Brain pericyte (primary cell): ENCODE measurements at regions not wholly inside any gene's neighbourhood (a gene's known extent, or its start where the extent isn't known, plus 50 kb on each side); places are given as distances from the start of the nearest gene placed in this dataset.

Source experiments
- DNase-seq: peaks from one replicate; pipeline ENCODE4 v3.0.0-alpha.2; 2012; ENCODE audit warnings: low read depth, low spot score

DNA sequence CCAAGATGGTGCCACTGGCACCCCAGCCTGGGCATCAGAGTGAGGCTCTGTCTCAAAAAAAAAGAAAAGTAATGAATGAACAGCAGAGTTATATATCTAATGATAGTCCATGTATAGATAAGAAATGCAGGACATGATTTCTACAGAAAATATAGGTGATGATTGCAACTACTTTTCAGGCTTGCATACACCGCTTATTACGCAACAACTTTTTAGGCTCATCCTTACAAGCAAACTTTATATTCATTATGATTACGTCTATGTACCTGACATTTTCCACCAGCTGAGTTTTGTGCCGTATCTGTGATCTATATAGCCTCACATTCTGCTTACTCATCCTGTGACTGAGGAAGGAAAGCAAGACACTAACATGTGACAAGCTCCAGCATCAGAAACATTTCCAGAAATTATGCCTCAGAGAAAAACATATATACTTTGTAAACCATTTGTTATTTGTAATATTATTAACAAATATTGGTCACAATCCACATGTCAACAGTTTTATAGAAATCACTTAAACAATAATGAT, 906.3 kb downstream of the ZPLD1 start:
- DNase-seq = no peak

DNA sequence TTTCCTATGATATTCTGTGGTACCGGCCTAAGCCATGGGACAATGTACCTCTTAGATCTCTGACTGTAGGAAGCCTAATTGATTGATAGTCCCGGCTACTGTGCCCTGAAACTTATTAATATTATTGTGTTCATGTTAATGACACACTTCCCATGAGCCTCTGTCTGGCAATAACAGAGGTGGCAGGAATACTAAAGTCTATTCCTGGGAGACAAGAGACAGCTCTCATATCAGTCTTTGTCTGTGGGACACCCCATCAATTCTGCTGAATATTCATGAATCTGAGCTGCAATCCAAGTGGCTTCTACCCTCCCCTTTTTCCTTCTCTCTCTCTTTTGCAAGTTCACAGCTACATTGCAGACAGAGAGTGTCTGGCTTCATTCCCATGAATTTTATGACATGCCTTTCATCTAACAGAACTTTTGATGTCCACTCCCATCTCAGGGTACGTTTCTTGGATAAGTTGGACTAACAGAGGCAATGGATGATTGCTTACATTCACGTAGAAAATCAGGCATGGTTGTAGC, 907.5 kb downstream of the ZPLD1 start:
- DNase-seq = no peak

DNA sequence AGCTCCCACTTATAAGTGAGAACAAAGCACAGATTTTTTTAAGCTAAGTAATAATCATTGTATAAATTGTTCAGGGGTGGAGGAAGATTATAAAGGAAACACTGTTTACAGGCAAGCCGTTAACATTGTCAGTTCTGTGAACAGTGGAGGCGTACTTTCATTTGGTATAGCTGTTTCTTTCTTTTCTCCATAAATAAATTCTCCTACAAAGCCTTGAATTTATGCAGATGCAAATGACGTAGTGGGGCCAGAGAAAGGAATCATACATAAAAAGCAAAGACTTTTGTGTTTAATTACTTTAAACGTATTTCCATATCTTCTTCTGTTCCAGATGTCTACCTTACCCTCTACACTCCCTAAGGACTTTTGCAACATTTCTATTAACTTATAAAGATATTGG, 914.9 kb downstream of the ZPLD1 start:
- DNase-seq = no peak

DNA sequence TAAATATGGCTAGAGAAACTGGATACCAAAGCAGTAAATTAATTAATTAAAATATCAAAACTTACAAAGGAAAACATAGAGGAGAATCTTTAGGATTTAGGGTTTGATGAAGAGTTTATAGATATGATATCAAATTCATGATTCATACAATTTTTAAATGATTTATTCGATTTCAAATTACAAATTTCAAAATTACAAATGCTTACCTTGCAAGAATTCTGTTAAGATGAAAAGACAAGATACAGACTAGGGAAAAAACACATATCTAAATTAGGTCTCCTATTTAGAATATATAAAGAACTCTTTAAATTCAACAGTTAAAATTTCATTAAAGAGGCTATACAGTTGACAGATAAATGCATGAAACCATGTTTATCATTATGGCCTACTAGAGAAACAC, 930.7 kb downstream of the ZPLD1 start:
- DNase-seq = no peak

DNA sequence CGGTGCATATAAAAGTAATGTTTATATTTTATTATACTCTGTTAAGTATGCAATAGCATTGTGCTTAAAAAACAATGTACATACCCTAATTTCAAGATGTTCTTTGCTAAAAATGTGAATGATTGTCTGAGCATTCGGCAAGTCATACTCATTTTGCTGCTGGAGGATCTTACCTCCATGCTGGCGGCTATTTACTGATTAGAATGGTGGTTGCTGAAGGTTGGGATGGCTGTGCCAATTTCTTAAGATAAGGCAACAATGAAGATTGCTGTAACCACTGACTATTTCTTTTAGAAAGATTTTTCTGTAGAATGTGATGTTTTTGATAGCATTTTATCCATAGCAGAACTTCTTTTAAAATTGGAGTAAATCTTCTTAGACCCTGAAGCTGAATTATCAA, 932.7 kb downstream of the ZPLD1 start:
- no peak for DNase-seq

DNA sequence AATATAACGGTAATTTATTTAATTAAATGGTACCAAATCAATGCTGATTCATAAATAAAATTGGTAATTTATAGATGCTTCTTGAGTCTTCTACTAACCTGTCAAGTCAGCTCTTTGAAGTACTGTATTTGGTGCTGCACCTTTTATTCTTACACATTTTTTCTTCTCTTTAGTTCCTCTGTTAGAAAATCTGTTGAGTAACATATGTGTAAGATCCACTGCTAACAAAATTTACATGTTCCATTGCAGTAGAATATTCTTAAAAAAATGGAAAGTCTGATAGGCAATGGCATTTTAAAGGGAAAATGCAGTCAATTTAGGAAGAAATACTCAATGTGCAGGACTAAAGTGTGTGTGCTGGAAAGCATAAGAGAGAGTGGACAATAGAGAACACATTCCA, 936.6 kb downstream of the ZPLD1 start:
- no peak for DNase-seq

DNA sequence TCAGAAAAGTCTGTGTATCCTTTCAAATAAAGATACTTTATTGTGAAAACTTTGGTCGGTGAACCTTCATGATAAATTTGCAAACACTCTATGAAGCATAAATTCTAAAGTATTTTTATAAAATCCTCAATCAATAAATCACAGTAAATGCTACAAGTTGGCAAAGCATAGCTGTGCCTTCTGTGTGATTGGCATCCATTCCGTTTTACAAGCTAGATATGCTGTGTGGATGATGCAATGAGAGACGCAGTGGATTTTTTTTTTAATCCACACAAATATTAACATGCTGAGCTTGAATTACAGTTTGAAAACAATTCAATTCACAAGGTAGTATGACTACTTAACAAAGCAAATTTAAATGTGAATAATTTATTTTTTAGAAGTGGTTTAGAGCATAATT, 937.2 kb downstream of the ZPLD1 start:
- no peak for DNase-seq

DNA sequence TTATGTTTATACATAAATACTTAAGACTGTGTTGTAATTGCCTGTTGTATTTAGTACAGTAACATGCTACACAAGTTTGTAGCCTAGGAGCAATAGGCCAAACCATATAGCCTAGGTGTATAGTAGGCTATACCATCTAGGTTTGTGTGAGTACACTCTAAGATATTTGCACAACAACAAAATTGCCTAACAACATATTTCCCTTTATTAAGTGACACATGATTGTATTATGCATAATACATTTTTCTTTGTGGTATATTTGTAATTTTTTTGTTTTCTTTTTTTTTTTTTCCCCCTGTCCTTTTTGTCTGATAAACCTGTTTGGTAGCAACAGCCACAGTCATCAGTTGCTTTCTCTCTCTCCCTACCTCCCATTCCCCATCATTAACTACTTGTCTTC, 945.6 kb downstream of the ZPLD1 start:
- DNase-seq = no peak

DNA sequence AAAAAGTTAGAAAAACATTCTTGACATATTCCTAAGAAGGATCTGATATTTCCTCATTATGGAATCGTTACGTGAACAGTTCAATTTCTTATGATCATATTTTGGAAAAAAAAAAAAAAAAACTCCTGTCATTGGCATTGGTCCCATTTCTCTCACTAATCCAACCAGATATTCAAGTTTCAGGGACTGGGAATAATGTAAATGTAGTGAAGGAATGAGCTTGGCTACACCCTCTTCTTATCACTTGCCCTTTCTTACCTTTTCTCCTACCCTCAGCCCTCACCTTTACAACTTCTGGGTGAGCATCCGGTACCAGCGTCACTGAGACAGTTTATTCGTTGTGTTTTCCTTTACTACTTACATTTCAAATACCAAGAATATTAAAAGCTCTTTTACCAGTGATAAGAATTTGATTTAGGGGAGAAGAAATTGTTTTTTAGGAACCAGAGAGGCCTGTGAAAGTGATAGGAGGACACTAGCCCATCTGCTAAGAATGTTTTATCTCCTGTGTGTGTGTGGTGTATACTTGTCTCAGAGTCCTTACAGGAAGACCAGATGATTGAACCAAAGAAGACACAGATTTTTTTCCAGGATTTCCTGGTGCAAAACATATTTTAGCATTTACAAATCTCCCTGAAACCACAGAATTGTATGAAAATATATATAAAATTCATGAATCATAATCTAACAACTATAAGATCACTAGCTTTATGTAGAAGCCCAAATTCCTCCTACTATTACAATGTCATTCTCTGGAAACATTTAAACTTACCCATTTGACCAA, 946.7 kb downstream of the ZPLD1 start:
- DNase-seq = no peak

DNA sequence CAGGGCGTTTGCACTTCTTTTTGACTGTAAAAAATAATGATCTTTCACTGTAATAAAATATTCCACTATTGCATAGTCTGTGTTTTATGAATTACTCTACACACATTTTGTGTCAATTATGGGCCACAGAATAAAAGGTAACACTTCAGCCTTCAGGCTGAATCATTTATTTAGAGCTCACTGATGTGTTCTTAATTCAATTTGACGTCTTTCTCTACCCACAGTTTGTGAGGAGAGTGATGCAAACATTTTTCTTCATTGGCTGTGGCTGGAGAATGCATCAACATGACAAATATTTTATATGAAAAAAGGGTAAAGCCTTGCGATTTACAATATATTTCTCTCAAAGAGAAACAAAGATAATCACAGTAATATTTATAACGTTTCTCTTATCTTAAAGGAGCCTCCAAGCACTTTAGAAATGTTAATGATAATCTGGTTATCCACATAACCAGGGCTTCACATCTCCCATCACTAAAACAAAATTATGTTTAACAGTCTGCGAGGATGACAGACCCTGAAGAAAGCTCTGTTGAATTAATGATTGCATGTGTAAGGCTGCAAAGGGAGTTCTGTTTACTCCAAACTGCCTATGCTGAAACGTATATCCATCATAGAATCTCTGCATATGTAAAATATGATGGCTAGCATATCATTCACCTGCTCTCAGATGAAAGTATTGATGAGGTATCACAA, 951.3 kb downstream of the ZPLD1 start:
- DNase-seq = no peak

DNA sequence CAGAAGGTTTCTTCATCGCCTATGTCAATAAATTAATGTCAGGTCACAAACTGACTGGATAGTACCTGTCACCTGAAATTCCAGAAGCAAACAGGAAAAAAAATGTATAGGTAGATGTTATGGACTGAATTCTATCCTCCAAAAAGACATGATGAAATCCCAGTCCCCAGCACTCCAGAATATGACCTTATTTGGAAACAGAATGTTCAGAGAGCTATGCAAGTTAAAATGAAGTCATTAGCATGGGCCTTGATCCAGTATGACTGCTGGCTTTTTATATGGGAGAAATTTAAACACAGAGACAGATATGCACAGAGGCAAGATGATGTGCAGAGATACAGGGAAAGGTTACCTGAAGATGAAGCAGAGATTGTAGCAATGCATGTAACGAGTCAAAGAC, 953.4 kb downstream of the ZPLD1 start:
- no peak for DNase-seq

DNA sequence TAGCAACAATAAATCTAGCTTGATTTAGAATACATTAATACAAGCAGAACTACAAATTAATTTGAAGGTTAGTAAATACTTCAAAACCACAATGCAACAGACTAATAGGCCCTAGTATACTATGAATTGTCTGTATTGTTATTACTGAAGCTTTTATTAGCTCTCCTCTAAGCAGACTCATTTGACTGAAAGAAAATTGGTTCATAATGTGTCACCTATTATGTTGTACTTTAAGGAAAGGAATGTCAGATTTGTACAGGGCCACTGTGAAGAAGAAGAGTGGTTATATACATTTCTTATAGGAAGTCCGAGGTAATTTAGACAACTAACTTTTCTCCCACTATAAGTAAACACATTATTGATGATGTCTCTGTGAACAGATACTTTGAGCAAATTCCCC, 954.5 kb downstream of the ZPLD1 start:
- no peak for DNase-seq

DNA sequence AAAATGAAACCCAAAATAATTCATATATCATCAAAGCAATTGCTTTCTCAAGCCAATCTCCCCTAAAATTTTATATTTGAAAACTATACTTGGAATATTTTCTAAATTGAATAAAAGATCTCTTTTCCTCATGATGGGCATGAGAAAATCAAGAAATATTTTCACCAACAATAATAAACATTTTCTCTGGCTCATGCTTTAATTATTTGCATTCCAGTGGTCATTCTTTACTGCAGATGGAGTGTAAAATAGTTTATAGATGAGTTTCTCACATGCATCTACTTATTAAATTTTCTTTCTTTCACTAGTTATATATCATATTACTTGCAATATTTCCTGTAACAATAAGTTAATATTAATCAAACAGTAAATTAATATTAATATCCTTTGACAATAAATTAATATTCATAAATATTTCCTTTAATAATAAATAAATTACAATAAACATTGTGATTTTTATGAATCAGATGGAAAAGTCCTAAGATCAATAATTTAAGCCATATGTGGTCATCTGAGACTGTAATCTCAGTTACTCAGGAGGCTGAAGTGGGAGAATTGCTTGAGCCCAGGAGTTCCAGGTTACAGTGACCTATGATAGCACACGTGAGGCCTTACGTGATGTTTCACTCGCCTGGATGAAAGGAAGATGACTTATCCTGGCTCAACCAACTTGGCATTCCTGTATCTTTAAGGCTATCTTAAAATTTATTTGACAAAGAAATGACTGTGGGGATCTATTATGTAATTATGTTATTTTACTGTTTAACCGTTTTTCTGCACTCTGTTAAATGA, 958.8 kb downstream of the ZPLD1 start:
- DNase-seq = no peak

DNA sequence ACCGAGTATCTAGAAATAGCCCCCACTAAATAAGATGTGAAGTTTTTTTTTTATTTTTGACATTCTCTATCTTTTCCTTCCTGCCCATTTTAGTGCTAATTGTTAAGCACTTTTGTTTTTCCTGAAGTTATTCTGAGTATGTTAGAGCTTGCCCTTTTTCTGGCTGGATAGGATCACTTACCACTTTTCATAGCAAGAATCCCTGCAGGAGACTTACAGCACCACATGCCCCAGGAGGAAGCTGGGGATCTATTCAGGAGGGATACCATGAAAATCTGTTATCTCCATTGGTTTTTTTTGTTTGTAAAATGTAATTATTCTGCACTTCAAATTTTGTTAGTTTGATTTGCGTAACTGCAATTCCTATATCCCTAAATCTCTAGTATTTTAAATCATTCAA, 968.4 kb downstream of the ZPLD1 start:
- no peak for DNase-seq

DNA sequence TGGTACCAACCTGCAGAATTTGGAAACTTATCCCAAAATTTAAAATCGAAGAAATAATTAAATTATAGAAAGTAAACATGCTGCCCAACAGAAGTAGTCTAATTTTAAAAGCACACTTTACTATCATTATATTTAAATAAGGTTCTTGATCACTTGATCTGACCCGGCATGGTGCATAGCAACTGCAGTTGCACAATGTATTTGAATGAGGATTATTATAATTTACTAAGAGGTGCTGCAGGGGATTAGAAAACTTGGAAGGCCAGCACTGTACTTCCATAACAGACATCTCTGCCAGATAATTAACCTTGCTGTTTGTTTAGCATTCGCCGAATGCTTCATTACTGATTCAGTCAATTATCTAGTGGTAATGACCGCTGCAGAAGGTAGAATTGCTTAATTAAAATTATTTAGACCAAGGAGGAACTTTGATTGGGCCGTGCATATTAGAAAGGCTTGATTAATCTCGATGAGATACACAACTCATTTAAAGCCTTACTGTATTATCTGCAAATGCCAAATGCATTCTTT, 971.6 kb downstream of the ZPLD1 start:
- no peak for DNase-seq

DNA sequence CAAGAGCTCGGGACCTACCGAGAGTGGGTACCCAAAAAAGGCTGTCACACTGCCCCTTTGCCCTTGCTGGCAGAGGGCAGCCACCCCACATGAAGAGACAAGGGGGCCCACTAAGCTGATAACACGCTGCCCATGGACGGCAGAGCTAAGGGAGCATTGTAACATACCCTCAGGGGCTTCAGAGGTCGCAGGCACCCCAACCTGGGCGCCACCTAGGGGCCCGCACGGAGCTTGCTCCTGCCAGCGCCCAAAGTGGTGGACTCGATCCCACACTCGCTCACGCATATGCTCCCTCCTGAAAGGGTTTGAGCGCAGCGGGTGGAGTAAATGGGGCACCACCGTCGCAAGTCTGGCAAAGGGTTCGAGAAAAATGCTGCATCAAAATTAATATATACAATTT, 975.4 kb downstream of the ZPLD1 start:
- DNase-seq = no peak

DNA sequence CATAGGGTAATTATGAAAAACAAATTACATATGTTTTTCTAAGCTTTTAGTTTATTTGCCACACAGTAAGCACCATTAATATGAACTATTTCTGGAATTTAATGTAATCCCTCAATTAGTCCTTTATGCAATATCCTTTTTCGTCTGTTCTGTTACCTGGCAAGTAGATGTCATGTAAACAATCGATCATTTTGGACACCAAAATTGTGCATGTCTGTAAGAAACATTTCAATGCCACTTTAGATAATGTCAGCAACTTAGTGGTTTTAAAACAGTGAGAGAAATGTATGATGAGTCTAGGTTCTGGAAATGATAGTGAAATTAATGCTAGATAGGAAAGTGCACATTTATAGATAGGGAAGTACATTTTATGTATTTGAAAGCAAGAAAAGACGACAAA, 986.6 kb downstream of the ZPLD1 start:
- DNase-seq = no peak

DNA sequence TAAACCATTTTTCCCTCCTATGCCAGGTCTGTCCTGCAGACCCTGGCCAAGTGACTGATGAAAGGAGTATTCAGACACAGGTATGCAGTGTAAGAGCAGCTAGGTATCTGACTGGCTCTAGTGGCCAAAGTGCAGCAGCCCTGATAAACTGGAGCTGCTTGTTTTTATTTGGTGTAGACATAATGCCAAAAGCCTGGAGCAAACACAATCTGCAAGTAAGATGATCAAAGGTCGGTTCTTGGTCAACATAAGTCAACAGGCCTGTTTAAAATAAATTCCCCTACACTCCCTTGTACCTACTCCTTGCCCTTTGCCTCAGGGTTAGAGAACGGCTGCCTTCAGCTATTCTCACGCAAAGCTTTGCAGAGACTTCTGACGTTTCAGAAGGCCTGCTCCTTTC, 1003.1 kb downstream of the ZPLD1 start:
- no peak for DNase-seq

DNA sequence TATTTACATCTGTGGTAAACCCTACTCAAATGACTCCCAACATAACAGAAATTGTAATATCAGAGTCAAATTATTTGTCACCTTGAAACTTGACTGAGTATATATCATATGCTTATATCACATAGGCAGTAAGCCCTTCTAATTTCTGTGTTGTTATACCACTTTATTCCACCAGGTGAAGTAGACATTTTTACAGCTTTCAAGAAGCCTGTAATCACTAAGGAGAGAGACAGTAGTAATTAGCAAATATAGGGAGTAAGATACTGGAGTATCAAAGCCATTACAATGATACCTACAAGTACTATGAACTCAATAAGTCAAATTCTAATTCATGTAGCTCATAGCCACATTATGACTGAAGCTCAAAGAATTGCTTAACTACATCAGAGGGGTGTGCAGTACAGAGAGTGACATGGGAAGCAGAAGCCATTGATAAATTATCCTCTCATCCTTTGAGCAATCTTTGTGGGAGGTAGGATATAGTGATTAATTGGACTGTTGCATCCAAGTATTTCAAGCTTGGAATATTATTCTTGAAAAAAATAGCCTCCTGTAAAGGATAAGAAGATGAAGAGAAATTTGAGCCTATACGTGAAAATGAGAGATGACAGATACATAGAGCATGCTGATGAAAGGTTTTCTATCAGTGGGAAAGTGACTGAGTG, 1005.9 kb downstream of the ZPLD1 start:
- DNase-seq = no peak

DNA sequence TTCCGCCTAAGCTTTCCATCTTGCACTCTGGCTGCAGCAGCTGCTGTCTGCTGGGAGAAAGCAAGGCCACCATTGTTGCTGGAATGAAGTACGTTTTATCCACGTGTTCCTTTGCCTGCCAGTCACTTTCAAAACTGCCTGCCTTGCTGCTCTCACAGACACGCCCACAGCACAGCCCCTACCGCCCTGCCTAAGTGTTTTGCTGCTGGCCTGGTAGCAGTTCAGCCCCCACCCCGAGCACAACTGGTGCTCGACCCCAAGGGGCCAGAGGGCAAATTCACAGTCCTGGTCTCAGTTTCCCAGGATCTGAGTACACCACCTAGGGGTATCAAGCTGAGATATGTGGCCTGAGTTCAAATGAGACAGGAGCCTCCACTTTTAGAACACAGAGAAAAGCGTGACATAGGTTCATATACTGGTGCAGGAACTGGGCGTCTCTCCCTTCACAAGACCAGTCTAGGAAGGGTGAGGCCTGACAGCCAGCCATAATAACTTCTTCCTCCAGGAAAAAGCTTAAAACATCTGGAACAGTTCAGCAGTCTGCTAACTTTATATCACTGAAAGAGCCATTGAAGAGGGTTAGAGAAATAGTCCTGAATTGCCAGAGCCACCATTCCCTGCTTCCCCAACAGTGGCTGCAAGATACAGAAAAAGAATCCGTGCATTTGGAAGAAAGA, 1012.3 kb downstream of the ZPLD1 start:
- no peak for DNase-seq

DNA sequence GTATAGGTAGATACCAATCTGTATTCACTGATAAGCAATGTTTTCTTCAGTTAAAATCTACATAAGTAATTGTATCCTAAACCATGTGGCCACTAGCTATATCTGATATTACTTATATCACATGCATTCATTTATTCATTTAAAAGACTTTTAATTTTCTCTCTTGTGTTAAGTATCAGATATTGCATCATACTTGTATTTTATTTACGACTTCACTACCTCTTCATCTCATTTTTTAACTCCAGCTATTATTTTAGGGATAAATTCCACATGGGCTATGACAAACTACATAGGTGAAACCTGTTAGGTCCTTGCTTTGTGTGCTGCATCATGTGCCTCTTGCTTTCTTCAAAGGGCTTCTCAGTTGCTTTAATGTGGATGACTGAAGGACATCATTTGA, 1018.3 kb downstream of the ZPLD1 start:
- DNase-seq = no peak
